Dedifferentiated amniotic fluid mesenchymal stem cell (primary cell): ENCODE measurements at regions not wholly inside any gene's neighbourhood (a gene's known extent, or its start where the extent isn't known, plus 50 kb on each side); places are given as distances from the start of the nearest gene placed in this dataset.

ENCODE experiments used
- DNase-seq: peaks from one replicate; pipeline ENCODE4 v3.0.0-alpha.2; 2016; ENCODE audit errors: extremely low spot score

GRCh38 chr2:173819852-173820251 lies 145.3 kb downstream of the SP3 start:
- DNase-seq, result no peak

GRCh38 chr2:173821451-173821850 lies 143.7 kb downstream of the SP3 start:
- no peak for DNase-seq

- no peak for DNase-seq
These were observed 142.2 kb downstream of the SP3 start for GRCh38 chr2:173822889-173823542.

GRCh38 chr2:173823543-173823939 lies 141.6 kb downstream of the SP3 start:
- DNase-seq, result no peak

- no peak for DNase-seq
These were observed 136.7 kb downstream of the SP3 start for GRCh38 chr2:173828189-173829142.

- no peak for DNase-seq
These were observed 135.4 kb downstream of the SP3 start for GRCh38 chr2:173829727-173830126.

GRCh38 chr2:173830170-173830569 lies 135.0 kb downstream of the SP3 start:
- no peak for DNase-seq

- no peak for DNase-seq
These were observed 133.6 kb downstream of the SP3 start for GRCh38 chr2:173831312-173832229.

- DNase-seq, result no peak
These were observed 131.0 kb downstream of the SP3 start for GRCh38 chr2:173834141-173834540.

- no peak for DNase-seq
These were observed 129.4 kb downstream of the SP3 start for GRCh38 chr2:173835726-173836125.

GRCh38 chr2:173841110-173841509 lies 124.1 kb downstream of the SP3 start:
- DNase-seq, result no peak

GRCh38 chr2:173843526-173843925 lies 121.6 kb downstream of the SP3 start:
- DNase-seq, result no peak

GRCh38 chr2:173851141-173851641 lies 114.0 kb downstream of the SP3 start:
- no peak for DNase-seq

GRCh38 chr2:173854141-173854540 lies 111.0 kb downstream of the SP3 start:
- no peak for DNase-seq

- DNase-seq, result peak; percentile 64
These were observed 110.3 kb downstream of the SP3 start for GRCh38 chr2:173854840-173855239.

- no peak for DNase-seq
These were observed 109.5 kb downstream of the SP3 start for GRCh38 chr2:173855661-173856060.
